Naive thymus-derived CD8-positive, alpha-beta T cell (primary cell): ENCODE measurements at regions not wholly inside any gene's neighbourhood (a gene's known extent, or its start where the extent isn't known, plus 50 kb on each side); places are given as distances from the start of the nearest gene placed in this dataset.
"Not testable (repeated sequence)": the region's sequence is repeated elsewhere in the genome, so short reads cannot be mapped to it uniquely, and the experiment has no call there.

Source experiments
- ATAC-seq, 2 donors: fragments of 150-1000 bp; cut with Tn5 transposase in 1 of 2; sonication (Bioruptor Pico), chemical (Tn5 transposase) in 1 of 2; 1 replicate in 1 of 2; 2 replicates in 1 of 2; pipeline ENCODE4 v1.10.0; 2021; ENCODE audit warnings: mild to moderate bottlenecking in 2 of 2, moderate library complexity in 2 of 2
- POLR2A ChIA-PET: fragments of 350-600 bp; sonication (Branson Sonifier 250); formaldehyde crosslinking; loops from one replicate; lab custom pipeline; 2021; ENCODE audit warnings: antibody characterized with exemption; lab: Charles Lee
- DNase-seq, 10 donors: peaks; one replicate each; pipeline versions ENCODE4 v3.0.0 to v3.0.0-alpha.2; 2020 to 2022
- H3K27ac Mint-ChIP-seq, 10 donors: one replicate each; pipeline ENCODE4 v1.8.0; 2020 to 2022; ENCODE audit warnings: mild to moderate bottlenecking in 10 of 10, mixed read lengths in 10 of 10, moderate library complexity in 4 of 10, inconsistent platforms in 1 of 10
- H3K27me3 Mint-ChIP-seq, 5 donors: one replicate each; pipeline ENCODE4 v1.8.0; 2021 to 2022; ENCODE audit warnings: mixed read lengths in 5 of 5
- H3K36me3 Mint-ChIP-seq, 3 donors: one replicate each; pipeline ENCODE4 v1.8.0; 2020 to 2022; ENCODE audit warnings: mixed read lengths in 3 of 3, mild to moderate bottlenecking in 2 of 3, inconsistent platforms in 1 of 3
- H3K4me1 Mint-ChIP-seq, 4 donors: one replicate each; pipeline ENCODE4 v1.8.0; 2021 to 2022; ENCODE audit warnings: mixed read lengths in 4 of 4
- H3K4me3 Mint-ChIP-seq, 10 donors: one replicate each; pipeline ENCODE4 v1.8.0; 2020 to 2022; ENCODE audit warnings: mild to moderate bottlenecking in 10 of 10, mixed read lengths in 10 of 10, moderate library complexity in 6 of 10, inconsistent platforms in 1 of 10
- H3K9me3 Mint-ChIP-seq, 9 donors: one replicate each; pipeline ENCODE4 v1.8.0; 2020 to 2022; ENCODE audit warnings: mixed read lengths in 9 of 9, mild to moderate bottlenecking in 3 of 9, inconsistent platforms in 1 of 9, moderate library complexity in 1 of 9

- POLR2A ChIA-PET: no interaction called here
- H3K36me3 Mint-ChIP-seq: no peaks in the 10 kb centered on the region
- no peak for ATAC-seq
- H3K27me3 Mint-ChIP-seq: peaks cover 0 to 23% (median 11%) of the 10 kb centered on the region in 5 donors
- no peaks in the 10 kb centered on the region for H3K9me3 Mint-ChIP-seq
- no peak overlapping the region for H3K27ac Mint-ChIP-seq
- H3K4me1 Mint-ChIP-seq: no peaks in the 10 kb centered on the region
- no peak for DNase-seq
- H3K4me3 Mint-ChIP-seq: no peak overlapping the region
Observed at GRCh38 chr5:69004676-69005075, 89.1 kb upstream of the SLC30A5 start.

DNA sequence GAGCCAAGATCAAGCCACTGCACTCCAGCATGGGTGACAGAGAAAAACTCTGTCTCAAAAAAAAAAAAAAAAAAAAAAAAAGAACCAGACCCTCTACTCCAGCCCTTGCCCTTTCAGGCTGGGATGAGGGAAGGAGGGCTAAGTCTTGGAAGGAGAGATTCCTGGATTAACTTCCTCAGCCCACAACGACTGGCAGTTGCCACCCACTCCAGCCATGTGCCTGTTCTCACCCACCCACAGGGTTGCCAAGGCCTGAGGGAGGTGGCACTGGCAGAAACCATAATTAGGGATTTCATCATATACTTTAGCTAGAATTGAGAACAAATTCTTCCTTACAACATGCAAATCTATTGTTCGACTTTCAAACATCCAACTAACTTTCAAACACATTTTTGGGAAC, 87.8 kb upstream of the SLC30A5 start:
- Mint-ChIP-seq H3K36me3 (no peaks in the 10 kb centered on the region), H3K27me3 (peaks cover 0 to 23% (median 11%) of the 10 kb centered on the region in 5 donors), H3K4me3 (no peak overlapping the region), H3K4me1 (no peaks in the 10 kb centered on the region), H3K9me3 (no peaks in the 10 kb centered on the region), H3K27ac (no peak overlapping the region)
- POLR2A ChIA-PET: interaction anchor here (0.7 kb wide), 1 partner anchor 726 kb away, joined by 5 read pairs; no protein-coding TSS in a partner anchor
- DNase-seq: no peak
- ATAC-seq: no peak

DNA sequence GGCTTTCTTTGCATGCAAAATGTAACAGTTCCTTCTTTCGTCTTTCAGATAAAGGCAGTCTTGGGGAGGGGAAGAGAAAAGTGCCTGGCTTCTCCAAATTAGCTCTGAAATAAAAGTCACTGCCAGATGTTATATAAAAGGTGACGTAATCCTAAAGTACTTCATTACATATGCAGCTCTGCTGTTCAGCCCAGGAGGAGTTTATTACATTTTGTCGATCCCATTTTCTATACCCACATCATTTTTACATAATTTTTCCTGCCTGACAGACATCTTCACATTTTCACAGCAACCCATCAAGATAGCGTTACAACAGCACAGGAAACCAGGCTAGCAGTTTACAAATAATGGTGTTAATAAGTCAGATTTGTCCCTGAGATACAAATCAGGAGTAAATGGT, 86.7 kb upstream of the SLC30A5 start:
- POLR2A ChIA-PET: no interaction called here
- H3K27me3 Mint-ChIP-seq: peaks cover 0 to 19% (median 11%) of the 10 kb centered on the region in 5 donors

DNA sequence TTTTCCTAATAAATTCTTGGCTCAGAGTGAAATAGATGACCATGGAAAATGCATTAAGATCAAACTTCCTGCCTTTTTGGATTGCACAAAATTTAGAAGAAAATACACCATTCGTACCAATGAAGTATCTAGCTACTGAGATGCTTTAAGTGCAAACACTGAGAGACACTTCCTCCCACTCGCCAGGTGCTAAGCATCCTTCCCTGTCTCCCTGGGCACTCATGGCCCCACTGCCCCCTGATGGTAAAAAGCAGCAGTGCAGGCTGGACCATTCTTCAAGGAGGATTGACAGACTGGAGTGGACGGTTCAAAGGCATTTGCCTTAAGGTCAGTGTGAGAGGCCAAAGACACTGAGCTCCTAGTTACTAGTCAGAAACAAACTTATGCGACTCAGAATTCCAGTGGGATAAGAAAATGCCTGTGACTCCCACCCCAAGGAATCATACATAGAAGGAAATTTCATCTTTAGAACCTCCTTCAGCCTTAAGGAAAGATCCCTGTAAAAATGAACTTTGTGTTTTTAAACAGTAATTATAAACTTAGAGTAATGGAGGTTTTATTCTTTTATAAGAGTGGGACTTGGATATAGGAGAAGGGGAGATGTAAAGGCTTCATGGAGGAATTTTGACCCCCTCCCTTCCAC, 86.0 kb upstream of the SLC30A5 start:
- Mint-ChIP-seq H3K27me3 (peaks cover 0 to 18% (median 10%) of the 10 kb centered on the region in 5 donors), H3K9me3 (no peaks in the 10 kb centered on the region), H3K36me3 (no peaks in the 10 kb centered on the region), H3K4me3 (no peak overlapping the region), H3K4me1 (no peaks in the 10 kb centered on the region), H3K27ac (no peak overlapping the region)
- POLR2A ChIA-PET: interaction anchor here (0.6 kb wide), 1 partner anchor 87 kb away, joined by 4 read pairs; no protein-coding TSS in a partner anchor
- DNase-seq (peak; percentile 41 to 80 (median 68)), ATAC-seq (peak; percentile 80 to 87)

More for the DNA sequence above, 86.7 kb upstream of the SLC30A5 start:
- H3K27ac Mint-ChIP-seq: no peak overlapping the region
- no peaks in the 10 kb centered on the region for H3K36me3 Mint-ChIP-seq
- DNase-seq: no peak
- ATAC-seq: no peak
- no peak overlapping the region for H3K4me3 Mint-ChIP-seq
- H3K4me1 Mint-ChIP-seq: no peaks in the 10 kb centered on the region
- no peaks in the 10 kb centered on the region for H3K9me3 Mint-ChIP-seq

- POLR2A ChIA-PET: interaction anchor here (0.5 kb wide), 1 partner anchor 1699 kb away, joined by 3 read pairs; no protein-coding TSS in a partner anchor
- ATAC-seq: no peak
- H3K27ac Mint-ChIP-seq: no peak overlapping the region
- no peak overlapping the region for H3K4me3 Mint-ChIP-seq
- peaks cover 6 to 18% (median 14%) of the 10 kb centered on the region in 5 donors for H3K27me3 Mint-ChIP-seq
- no peaks in the 10 kb centered on the region for H3K36me3 Mint-ChIP-seq
- no peak for DNase-seq
- peaks cover 0 to 17% (median 0%) of the 10 kb centered on the region in 9 donors for H3K9me3 Mint-ChIP-seq
- no peaks in the 10 kb centered on the region for H3K4me1 Mint-ChIP-seq
Observed at GRCh38 chr5:69010476-69010875, 83.3 kb upstream of the SLC30A5 start.

DNA sequence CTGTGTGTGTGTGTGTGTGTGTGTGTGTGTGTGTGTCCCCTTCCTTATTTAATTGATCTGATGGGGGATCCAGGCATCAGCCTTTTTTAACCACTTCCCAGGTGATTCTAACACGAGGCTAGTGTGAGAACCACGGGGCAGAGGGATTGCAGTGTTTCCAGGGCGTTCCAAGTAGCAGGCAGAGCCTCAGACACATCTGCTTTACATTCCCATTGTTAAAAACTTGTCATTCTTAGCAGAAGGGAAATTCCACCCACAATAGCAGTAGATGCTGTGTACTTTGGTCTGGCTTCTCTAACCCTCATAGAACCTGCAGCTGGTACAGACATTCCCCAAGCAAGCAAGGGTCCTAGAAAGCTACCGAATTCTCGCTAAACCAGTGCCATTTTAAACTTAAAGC, 81.9 kb upstream of the SLC30A5 start:
- H3K4me3 Mint-ChIP-seq: no peak overlapping the region
- no peak for ATAC-seq
- DNase-seq: no peak
- H3K36me3 Mint-ChIP-seq: no peaks in the 10 kb centered on the region
- H3K27ac Mint-ChIP-seq: no peak overlapping the region
- peaks cover 6 to 14% (median 11%) of the 10 kb centered on the region in 5 donors for H3K27me3 Mint-ChIP-seq
- peaks cover 0 to 17% (median 0%) of the 10 kb centered on the region in 9 donors for H3K9me3 Mint-ChIP-seq
- POLR2A ChIA-PET: interaction anchor here (0.6 kb wide), 1 partner anchor 62 kb away, joined by 3 read pairs; no protein-coding TSS in a partner anchor
- H3K4me1 Mint-ChIP-seq: no peaks in the 10 kb centered on the region

GRCh38 chr5:69013481-69013880, 80.3 kb upstream of the SLC30A5 start:
- POLR2A ChIA-PET: no interaction called here
- H3K9me3 Mint-ChIP-seq: peaks cover 0 to 17% (median 0%) of the 10 kb centered on the region in 9 donors
- H3K27me3 Mint-ChIP-seq: peaks cover 1 to 14% (median 9%) of the 10 kb centered on the region in 5 donors
- no peak overlapping the region for H3K4me3 Mint-ChIP-seq
- H3K36me3 Mint-ChIP-seq: no peaks in the 10 kb centered on the region
- ATAC-seq (no peak), DNase-seq (no peak)
- no peaks in the 10 kb centered on the region for H3K4me1 Mint-ChIP-seq
- H3K27ac Mint-ChIP-seq: no peak overlapping the region

- H3K4me3 Mint-ChIP-seq, DNase-seq, POLR2A ChIA-PET, H3K36me3 Mint-ChIP-seq, H3K4me1 Mint-ChIP-seq, ATAC-seq: not testable (repeated sequence)
- peaks cover 0 to 14% (median 8%) of the 10 kb centered on the region in 5 donors for H3K27me3 Mint-ChIP-seq
- H3K9me3 Mint-ChIP-seq: peaks cover 0 to 17% (median 0%) of the 10 kb centered on the region in 9 donors
- peak overlapping the region in 2 of 10 donors; percentile 40 to 46 for H3K27ac Mint-ChIP-seq
Observed at GRCh38 chr5:69014007-69014406, 79.8 kb upstream of the SLC30A5 start.

- peaks cover 0 to 10% (median 6%) of the 10 kb centered on the region in 4 donors for H3K4me1 Mint-ChIP-seq
- peaks cover 0 to 2% (median 0%) of the 10 kb centered on the region in 9 donors for H3K9me3 Mint-ChIP-seq
- H3K36me3 Mint-ChIP-seq: no peaks in the 10 kb centered on the region
- no peak overlapping the region for H3K27ac Mint-ChIP-seq
- DNase-seq (no peak), ATAC-seq (no peak)
- no peak overlapping the region for H3K4me3 Mint-ChIP-seq
- POLR2A ChIA-PET: no interaction called here
- peaks cover 2 to 12% (median 10%) of the 10 kb centered on the region in 5 donors for H3K27me3 Mint-ChIP-seq
Observed at GRCh38 chr5:69019668-69020375, 74.0 kb upstream of the SLC30A5 start.

- Mint-ChIP-seq H3K27ac (no peak overlapping the region), H3K4me1 (peaks cover 0 to 5% (median 3%) of the 10 kb centered on the region in 4 donors), H3K36me3 (no peaks in the 10 kb centered on the region), H3K27me3 (peaks cover 2 to 12% (median 7%) of the 10 kb centered on the region in 5 donors), H3K9me3 (no peaks in the 10 kb centered on the region), H3K4me3 (no peak overlapping the region)
- POLR2A ChIA-PET: no interaction called here
- DNase-seq (peak in 3 of 10 donors; percentile 9 to 34 (median 30)), ATAC-seq (peak; percentile 50 to 54)
Observed at GRCh38 chr5:69024241-69024651, 69.6 kb upstream of the SLC30A5 start.

- Mint-ChIP-seq H3K4me1 (no peaks in the 10 kb centered on the region), H3K4me3 (no peak overlapping the region), H3K9me3 (no peaks in the 10 kb centered on the region), H3K27me3 (peaks cover 0 to 8% (median 4%) of the 10 kb centered on the region in 5 donors), H3K36me3 (no peaks in the 10 kb centered on the region), H3K27ac (no peak overlapping the region)
- no peak for DNase-seq
- POLR2A ChIA-PET: interaction anchor here (0.6 kb wide), 1 partner anchor 24 kb away, joined by 4 read pairs; no protein-coding TSS in a partner anchor
- no peak for ATAC-seq
Observed at GRCh38 chr5:69029292-69029691, 64.5 kb upstream of the SLC30A5 start.

- POLR2A ChIA-PET: no interaction called here
- Mint-ChIP-seq H3K27ac (no peak overlapping the region), H3K9me3 (no peaks in the 10 kb centered on the region), H3K27me3 (peaks cover 0 to 8% (median 4%) of the 10 kb centered on the region in 5 donors), H3K4me3 (no peak overlapping the region), H3K4me1 (no peaks in the 10 kb centered on the region), H3K36me3 (no peaks in the 10 kb centered on the region)
- ATAC-seq (no peak), DNase-seq (no peak)
Observed at GRCh38 chr5:69030358-69031062, 63.3 kb upstream of the SLC30A5 start.
